BLaER1 (cell line): ENCODE measurements at regions not wholly inside any gene's neighbourhood (a gene's known extent, or its start where the extent isn't known, plus 50 kb on each side); places are given as distances from the start of the nearest gene placed in this dataset.

Experiments used
- H3K27ac ChIP-seq: shearing (Covaris generic); formaldehyde crosslinking; 2 replicates; pipeline ENCODE4 v1.8.1; 2022
- H3K27me3 ChIP-seq: shearing (Covaris generic); formaldehyde crosslinking; 2 replicates; pipeline ENCODE4 v1.8.1; 2022
- H3K36me3 ChIP-seq: shearing (Covaris generic); formaldehyde crosslinking; 2 replicates; pipeline ENCODE4 v1.8.1; 2022
- H3K4me1 ChIP-seq: shearing (Covaris generic); formaldehyde crosslinking; 2 replicates; pipeline ENCODE4 v1.8.1; 2022
- H3K4me2 ChIP-seq: shearing (Covaris generic); formaldehyde crosslinking; 2 replicates; pipeline ENCODE4 v1.8.1; 2022
- H3K4me3 ChIP-seq: shearing (Covaris generic); formaldehyde crosslinking; 2 replicates; pipeline ENCODE4 v1.8.1; 2022
- H3K9ac ChIP-seq: shearing (Covaris generic); formaldehyde crosslinking; 2 replicates; pipeline ENCODE4 v1.8.1; 2022
- H3K9me3 ChIP-seq: shearing (Covaris generic); formaldehyde crosslinking; 2 replicates; pipeline ENCODE4 v1.8.1; 2022
- H4K20me1 ChIP-seq: shearing (Covaris generic); formaldehyde crosslinking; 2 replicates; pipeline ENCODE4 v1.8.1; 2022
- Cebpa-rat ChIP-seq: shearing (Covaris generic); IDR thresholded peaks from 2 replicates; pipeline ENCODE4 v1.8.1; 2022

- H3K27ac ChIP-seq: no peak overlapping the region
Measured at GRCh38 chr2:122366969-122367645, 611.7 kb downstream of the TSN start.

GRCh38 chr2:122367646-122368010 is 612.2 kb downstream of the TSN start:
- Histone ChIP-seq H3K27me3 (no peaks in the 10 kb centered on the region), H3K36me3 (no peaks in the 10 kb centered on the region), H3K4me3 (no peak overlapping the region), H3K27ac (no peak overlapping the region), H3K9ac (no peak overlapping the region), H3K4me1 (no peaks in the 10 kb centered on the region), H3K9me3 (peaks cover 9% of the 10 kb centered on the region), H4K20me1 (no peaks in the 10 kb centered on the region), H3K4me2 (no peak overlapping the region)
- TF ChIP-seq Cebpa-rat: no peak

More at GRCh38 chr2:122366969-122367645, 611.7 kb downstream of the TSN start:
- Histone ChIP-seq H3K4me3 (no peak overlapping the region), H3K36me3 (no peaks in the 10 kb centered on the region), H3K9ac (no peak overlapping the region), H3K27me3 (no peaks in the 10 kb centered on the region), H4K20me1 (no peaks in the 10 kb centered on the region), H3K4me2 (no peak overlapping the region), H3K4me1 (no peaks in the 10 kb centered on the region), H3K9me3 (peaks cover 6% of the 10 kb centered on the region)
- no peak for TF ChIP-seq Cebpa-rat

- Histone ChIP-seq H4K20me1 (no peaks in the 10 kb centered on the region), H3K9ac (no peak overlapping the region), H3K4me2 (no peak overlapping the region), H3K27ac (no peak overlapping the region), H3K9me3 (peaks cover 20% of the 10 kb centered on the region), H3K4me3 (no peak overlapping the region), H3K4me1 (no peaks in the 10 kb centered on the region), H3K36me3 (no peaks in the 10 kb centered on the region), H3K27me3 (no peaks in the 10 kb centered on the region)
- TF ChIP-seq Cebpa-rat: no peak
Measured at GRCh38 chr2:122368576-122369243, 613.3 kb downstream of the TSN start.

GRCh38 chr2:122378521-122378920 is 623.1 kb downstream of the TSN start:
- TF ChIP-seq Cebpa-rat: no peak
- H3K4me1 ChIP-seq: no peaks in the 10 kb centered on the region

GRCh38 chr2:122384768-122385333 is 629.4 kb downstream of the TSN start:
- no peak overlapping the region for H3K9ac ChIP-seq
- no peaks in the 10 kb centered on the region for H4K20me1 ChIP-seq
- peaks cover 5% of the 10 kb centered on the region for H3K4me1 ChIP-seq
- no peaks in the 10 kb centered on the region for H3K27me3 ChIP-seq
- H3K4me3 ChIP-seq: no peak overlapping the region
- H3K4me2 ChIP-seq: no peak overlapping the region
- no peak for TF ChIP-seq Cebpa-rat
- H3K27ac ChIP-seq: no peak overlapping the region
- H3K36me3 ChIP-seq: no peaks in the 10 kb centered on the region
- peaks cover 20% of the 10 kb centered on the region for H3K9me3 ChIP-seq

More at GRCh38 chr2:122378521-122378920, 623.1 kb downstream of the TSN start:
- Histone ChIP-seq H3K9ac (no peak overlapping the region), H3K36me3 (no peaks in the 10 kb centered on the region), H3K27ac (no peak overlapping the region), H3K27me3 (no peaks in the 10 kb centered on the region), H3K4me2 (no peak overlapping the region), H3K4me3 (no peak overlapping the region), H4K20me1 (no peaks in the 10 kb centered on the region), H3K9me3 (peaks cover 3% of the 10 kb centered on the region; the same call in 1 of the 2 replicates)

GRCh38 chr2:122388208-122388607 is 632.8 kb downstream of the TSN start:
- H3K36me3 ChIP-seq: no peaks in the 10 kb centered on the region
- no peak for TF ChIP-seq Cebpa-rat
- peaks cover 32% of the 10 kb centered on the region for H3K4me1 ChIP-seq
- H3K27me3 ChIP-seq: no peaks in the 10 kb centered on the region
- H3K9ac ChIP-seq: no peak overlapping the region
- H3K9me3 ChIP-seq: peaks cover 25% of the 10 kb centered on the region
- no peak overlapping the region for H3K4me2 ChIP-seq
- no peak overlapping the region for H3K4me3 ChIP-seq
- H3K27ac ChIP-seq: no peak overlapping the region
- H4K20me1 ChIP-seq: no peaks in the 10 kb centered on the region

GRCh38 chr2:122389694-122390093 is 634.2 kb downstream of the TSN start:
- Histone ChIP-seq H3K4me2 (peak overlapping the region; percentile 60), H4K20me1 (no peaks in the 10 kb centered on the region), H3K4me3 (no peak overlapping the region), H3K27me3 (no peaks in the 10 kb centered on the region), H3K4me1 (peaks cover 32% of the 10 kb centered on the region), H3K9me3 (peaks cover 25% of the 10 kb centered on the region), H3K36me3 (no peaks in the 10 kb centered on the region), H3K27ac (0 out of 2 replicates have a peak overlapping the region, but pooled peaks have one; percentile 21), H3K9ac (no peak overlapping the region)
- no peak for TF ChIP-seq Cebpa-rat

GRCh38 chr2:122390406-122390805 is 635.0 kb downstream of the TSN start:
- H3K4me1 ChIP-seq: peaks cover 32% of the 10 kb centered on the region
- TF ChIP-seq Cebpa-rat: peak; percentile 96; the same call in 1 of the 2 replicates
- no peaks in the 10 kb centered on the region for H3K27me3 ChIP-seq
- no peak overlapping the region for H3K9ac ChIP-seq
- H3K36me3 ChIP-seq: no peaks in the 10 kb centered on the region
- peak overlapping the region; percentile 40; the same call in 1 of the 2 replicates for H3K27ac ChIP-seq
- H3K4me3 ChIP-seq: no peak overlapping the region
- H3K9me3 ChIP-seq: peaks cover 25% of the 10 kb centered on the region
- H4K20me1 ChIP-seq: no peaks in the 10 kb centered on the region
- peak overlapping the region; percentile 60 for H3K4me2 ChIP-seq

- TF ChIP-seq Cebpa-rat: no peak
- Histone ChIP-seq H3K4me2 (peak overlapping the region; percentile 13; the same call in 1 of the 2 replicates), H3K4me1 (peaks cover 34% of the 10 kb centered on the region), H3K36me3 (no peaks in the 10 kb centered on the region), H4K20me1 (no peaks in the 10 kb centered on the region), H3K27ac (no peak overlapping the region), H3K9ac (no peak overlapping the region), H3K27me3 (no peaks in the 10 kb centered on the region), H3K4me3 (no peak overlapping the region), H3K9me3 (peaks cover 25% of the 10 kb centered on the region)
Measured at GRCh38 chr2:122391726-122392125, 636.3 kb downstream of the TSN start.

GRCh38 chr2:122395687-122396086 is 640.2 kb downstream of the TSN start:
- Histone ChIP-seq H4K20me1 (no peaks in the 10 kb centered on the region), H3K4me1 (peaks cover 32% of the 10 kb centered on the region), H3K9ac (no peak overlapping the region), H3K27ac (no peak overlapping the region), H3K27me3 (no peaks in the 10 kb centered on the region), H3K36me3 (no peaks in the 10 kb centered on the region), H3K4me2 (no peak overlapping the region), H3K9me3 (peaks cover 5% of the 10 kb centered on the region; the same call in 1 of the 2 replicates), H3K4me3 (no peak overlapping the region)
- no peak for TF ChIP-seq Cebpa-rat
